Thymus (tissue), 11 donors: ENCODE measurements at regions not wholly inside any gene's neighbourhood (a gene's known extent, or its start where the extent isn't known, plus 50 kb on each side); places are given as distances from the start of the nearest gene placed in this dataset.

Experiments
- DNase-seq, 9 donors: peaks; one replicate each; pipeline ENCODE4 v3.0.0-alpha.2; 2013; ENCODE audit warnings: low spot score in 9 of 9, low read depth in 6 of 9, missing footprints in 1 of 9
- H3K27ac ChIP-seq, 2 donors: one replicate each; pipeline ENCODE4 v1.5.1; 2013; ENCODE audit warnings: control low read depth in 1 of 2, low read depth in 1 of 2, low read length in 1 of 2, mild to moderate bottlenecking in 1 of 2, moderate library complexity in 1 of 2
- H3K27me3 ChIP-seq, 2 donors: one replicate each; pipeline ENCODE4 v1.5.1; 2013; ENCODE audit warnings: low read length in 1 of 2; ENCODE audit not compliant: control insufficient read depth in 2 of 2, insufficient read depth in 1 of 2
- H3K36me3 ChIP-seq, 2 donors: one replicate each; pipeline ENCODE4 v1.5.1; 2013; ENCODE audit warnings: low read length in 1 of 2, mild to moderate bottlenecking in 1 of 2, moderate library complexity in 1 of 2; ENCODE audit not compliant: control insufficient read depth in 2 of 2, insufficient read depth in 2 of 2
- H3K4me1 ChIP-seq, 2 donors: one replicate each; pipeline ENCODE4 v1.5.1; 2013; ENCODE audit warnings: low read length in 2 of 2; ENCODE audit not compliant: control insufficient read depth in 2 of 2, insufficient read depth in 2 of 2
- H3K4me3 ChIP-seq, 2 donors: one replicate each; pipeline ENCODE4 v1.5.1; 2013; ENCODE audit warnings: low read length in 2 of 2, control low read depth in 1 of 2, mild to moderate bottlenecking in 1 of 2
- H3K9me3 ChIP-seq, 2 donors: one replicate each; pipeline ENCODE4 v1.5.1; 2013; ENCODE audit warnings: low read length in 1 of 2, mild to moderate bottlenecking in 1 of 2; ENCODE audit not compliant: control insufficient read depth in 2 of 2, insufficient read depth in 1 of 2
- WGBS: extraction: QIAGEN DNeasy Blood & Tissue Kit; methylation state at CpG from one replicate; pipeline ENCODE4 v1.1.7; 2013; 5-methylcytosine and 5-hydroxymethylcytosine counted together
- donor health status: healthy.

DNA sequence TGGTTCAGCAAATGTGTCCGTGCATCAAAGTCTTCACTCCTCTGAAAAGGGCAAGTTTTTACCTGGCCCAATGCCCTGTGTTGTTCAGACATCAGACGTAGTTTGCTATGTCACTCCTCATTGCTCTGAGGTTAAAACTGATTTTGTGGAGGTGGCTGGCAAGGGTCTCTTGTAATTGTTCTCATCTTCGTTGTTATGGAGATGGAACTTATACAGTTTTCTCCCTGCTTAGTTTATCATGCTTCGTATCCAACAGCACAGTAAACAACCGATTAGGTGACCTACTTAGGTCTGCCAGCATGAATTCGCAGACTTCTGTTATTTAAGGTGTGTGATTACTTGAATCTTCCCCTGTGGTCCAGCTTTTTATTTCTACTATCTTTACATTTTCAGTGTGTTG lies 274.1 kb upstream of the SMIM30 start:
- Histone ChIP-seq H3K9me3 (no peaks in the 10 kb centered on the region), H3K27ac (no peak overlapping the region), H3K4me3 (no peak overlapping the region), H3K27me3 (no peaks in the 10 kb centered on the region), H3K36me3 (no peaks in the 10 kb centered on the region), H3K4me1 (no peaks in the 10 kb centered on the region)
- whole genome bisulfite sequencing, result 90% methylated on average over 6 of the region's 6 CpGs
- DNase-seq, result no peak

DNA sequence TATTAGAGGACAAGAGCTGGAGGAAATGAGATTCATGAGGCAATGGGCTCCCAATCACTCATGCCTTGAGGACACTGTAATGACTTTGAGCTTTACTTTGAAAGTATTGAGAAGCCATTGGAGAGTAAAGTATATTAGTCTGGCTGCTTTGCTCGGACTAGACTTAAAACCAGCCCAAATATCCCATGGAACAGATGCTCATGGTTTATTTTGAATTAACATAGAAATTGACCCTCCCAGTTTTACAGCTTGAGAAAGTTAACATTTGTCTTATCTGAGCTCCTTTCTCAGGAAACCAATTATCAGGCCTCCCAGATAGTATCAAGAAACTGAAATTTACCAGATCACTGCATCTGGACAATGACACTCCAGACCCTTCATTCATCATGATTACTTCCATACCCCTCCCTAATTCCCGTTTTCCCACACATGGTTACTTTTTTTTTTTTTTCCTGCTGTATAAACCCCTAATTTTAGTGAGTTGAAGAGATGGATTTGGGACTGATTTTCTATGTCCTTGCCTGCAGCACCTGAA lies 270.8 kb upstream of the SMIM30 start:
- Histone ChIP-seq H3K4me1 (no peaks in the 10 kb centered on the region), H3K4me3 (no peak overlapping the region), H3K27me3 (no peaks in the 10 kb centered on the region), H3K9me3 (no peaks in the 10 kb centered on the region), H3K36me3 (no peaks in the 10 kb centered on the region), H3K27ac (no peak overlapping the region)
- WGBS, result 82% methylated on average over 2 of the region's 2 CpGs
- no peak for DNase-seq

DNA sequence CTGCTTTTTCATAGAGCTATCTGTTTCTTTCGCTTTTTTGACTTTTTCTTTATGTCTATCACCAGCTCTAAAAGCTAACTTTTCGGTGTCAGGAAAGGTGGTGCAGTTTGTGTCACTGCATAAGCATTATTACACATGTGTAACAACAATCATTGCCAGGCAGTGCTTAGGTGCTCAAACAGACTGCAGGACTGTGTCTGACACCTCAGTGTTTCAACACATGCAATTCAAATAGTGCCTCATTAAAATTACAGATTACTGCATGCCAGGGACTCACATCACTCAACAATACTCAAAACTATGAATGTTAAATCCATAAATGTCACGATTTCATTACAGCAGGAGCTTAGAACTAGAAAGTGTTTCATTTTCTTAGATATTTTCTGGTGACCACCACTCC lies 265.3 kb upstream of the SMIM30 start:
- Histone ChIP-seq H3K36me3 (no peaks in the 10 kb centered on the region), H3K4me1 (no peaks in the 10 kb centered on the region), H3K27me3 (no peaks in the 10 kb centered on the region), H3K9me3 (no peaks in the 10 kb centered on the region), H3K27ac (no peak overlapping the region), H3K4me3 (no peak overlapping the region)
- WGBS, result 88% methylated on average over 3 of the region's 3 CpGs
- DNase-seq, result no peak

DNA sequence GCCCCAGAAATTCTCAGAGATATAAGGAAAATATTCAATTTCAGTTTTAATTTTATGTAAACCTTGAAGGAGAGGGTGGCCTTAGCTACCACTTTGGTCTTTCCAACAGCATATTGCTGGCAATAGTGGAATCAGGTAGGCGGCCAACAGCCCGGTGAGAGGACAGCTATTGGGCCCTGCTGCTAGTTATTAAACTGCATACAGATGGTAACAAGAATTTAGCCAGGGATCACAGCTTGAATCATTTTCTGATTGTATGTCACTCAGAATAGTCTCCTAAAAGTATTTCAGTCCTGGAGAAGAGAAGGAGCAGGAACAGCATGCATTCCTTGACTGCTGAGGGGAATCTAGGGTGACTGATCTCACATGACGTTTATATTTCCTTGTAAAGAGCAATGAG lies 261.4 kb upstream of the SMIM30 start:
- 94% methylated on average over 3 of the region's 3 CpGs for WGBS
- H3K4me3 ChIP-seq, result no peak overlapping the region
- no peaks in the 10 kb centered on the region for H3K9me3 ChIP-seq
- no peaks in the 10 kb centered on the region for H3K27me3 ChIP-seq
- DNase-seq, result no peak
- H3K36me3 ChIP-seq, result no peaks in the 10 kb centered on the region
- H3K4me1 ChIP-seq, result no peaks in the 10 kb centered on the region
- H3K27ac ChIP-seq, result no peak overlapping the region

DNA sequence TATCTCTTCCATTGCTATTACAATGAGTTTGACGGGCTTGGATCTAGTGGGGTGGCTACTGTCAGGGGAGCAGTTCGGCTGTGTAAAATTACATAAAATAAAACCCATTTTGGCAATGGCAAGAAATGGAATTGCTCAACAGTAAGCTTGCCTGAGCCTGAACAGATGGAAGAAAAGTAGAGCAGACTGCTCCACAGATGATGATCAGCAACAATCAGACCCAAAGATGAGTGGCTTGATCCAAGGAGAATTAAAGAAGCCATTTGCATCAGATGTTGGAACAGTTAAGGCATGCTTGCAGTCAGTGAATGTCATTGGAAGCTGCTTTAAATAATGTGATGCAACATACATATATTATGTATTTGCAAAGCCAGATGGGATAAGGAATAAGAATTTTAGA lies 256.6 kb upstream of the SMIM30 start:
- no peak for DNase-seq
- Histone ChIP-seq H3K4me3 (no peak overlapping the region), H3K36me3 (no peaks in the 10 kb centered on the region), H3K9me3 (no peaks in the 10 kb centered on the region), H3K4me1 (no peaks in the 10 kb centered on the region), H3K27me3 (no peaks in the 10 kb centered on the region), H3K27ac (no peak overlapping the region)
- 82% methylated on average over 2 of the region's 2 CpGs for WGBS

DNA sequence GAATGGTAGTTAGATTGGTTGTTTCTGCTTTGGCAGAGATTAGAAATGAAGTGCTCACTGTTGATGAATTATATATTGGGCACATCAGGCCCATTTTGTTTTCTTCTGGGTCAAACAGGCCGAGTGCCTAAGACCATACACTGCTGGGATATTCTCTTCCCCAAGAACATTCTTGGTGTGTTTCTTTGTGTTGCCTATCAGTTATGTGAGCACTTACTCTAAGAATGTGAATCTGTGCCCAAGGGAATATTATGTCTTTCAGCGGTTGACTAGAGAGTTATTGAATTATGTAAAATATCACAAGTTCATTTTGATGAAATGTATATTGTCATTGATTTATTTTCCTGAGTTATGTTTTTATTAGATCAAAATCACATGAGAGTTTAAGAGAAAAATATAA lies 255.5 kb upstream of the SMIM30 start:
- DNase-seq, result no peak
- H3K4me1 ChIP-seq, result no peaks in the 10 kb centered on the region
- no peaks in the 10 kb centered on the region for H3K27me3 ChIP-seq
- H3K27ac ChIP-seq, result no peak overlapping the region
- H3K36me3 ChIP-seq, result no peaks in the 10 kb centered on the region
- H3K4me3 ChIP-seq, result no peak overlapping the region
- H3K9me3 ChIP-seq, result no peaks in the 10 kb centered on the region
- WGBS, result 84% methylated on average over 2 of the region's 2 CpGs

DNA sequence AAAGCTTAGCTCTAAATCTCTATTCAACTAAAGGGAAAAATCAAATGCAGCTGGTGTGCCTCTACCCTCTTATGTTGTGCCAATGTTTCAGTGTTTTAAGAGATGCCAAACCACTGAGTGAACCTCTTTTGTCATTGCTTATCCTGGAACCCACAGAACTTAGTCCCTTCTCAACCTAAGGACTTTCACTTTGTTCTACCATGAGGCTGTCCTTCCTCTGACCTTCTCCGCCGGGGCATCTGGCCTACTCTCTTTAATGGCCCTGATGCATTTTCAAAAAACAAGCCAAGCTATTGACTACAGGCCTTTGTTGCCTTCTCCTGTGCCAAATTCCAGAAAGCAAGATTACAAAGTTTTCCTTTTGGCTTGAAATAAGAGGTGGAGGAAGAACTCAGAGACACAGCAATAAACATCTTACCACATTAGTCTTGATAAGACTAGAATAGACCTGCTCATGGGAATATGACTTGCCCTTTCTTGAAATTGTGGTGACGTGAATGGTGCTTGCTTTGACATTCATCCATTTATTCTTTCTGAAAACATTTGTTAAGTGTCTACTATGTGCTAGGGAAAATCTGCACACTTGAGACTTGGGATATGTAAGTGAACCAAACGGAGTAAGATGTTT lies 253.2 kb upstream of the SMIM30 start:
- Histone ChIP-seq H3K4me1 (no peaks in the 10 kb centered on the region), H3K36me3 (no peaks in the 10 kb centered on the region), H3K9me3 (no peaks in the 10 kb centered on the region), H3K27ac (no peak overlapping the region), H3K4me3 (no peak overlapping the region), H3K27me3 (no peaks in the 10 kb centered on the region)
- no peak for DNase-seq
- 92% methylated on average over 4 of the region's 4 CpGs for WGBS

DNA sequence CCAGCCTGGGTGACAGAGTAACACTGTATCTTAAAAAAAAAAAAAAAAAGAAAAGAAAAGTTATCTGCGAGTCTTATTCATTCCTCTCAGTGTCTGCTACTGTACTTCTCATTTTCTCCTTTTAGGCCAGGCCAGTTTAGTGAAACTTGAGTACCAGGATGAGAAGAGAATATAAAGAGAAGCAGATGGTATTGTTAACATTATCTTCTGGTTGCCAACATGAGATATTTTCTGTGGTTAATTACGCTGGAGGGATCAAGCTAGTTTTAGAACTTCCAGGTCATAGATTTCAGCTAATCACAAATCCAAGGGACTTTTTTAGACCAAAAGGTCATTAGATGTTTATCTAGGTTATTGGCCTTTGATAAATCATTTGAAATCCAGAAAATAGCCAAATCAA lies 252.6 kb upstream of the SMIM30 start:
- Histone ChIP-seq H3K36me3 (no peaks in the 10 kb centered on the region), H3K27ac (no peak overlapping the region), H3K4me3 (no peak overlapping the region), H3K4me1 (no peaks in the 10 kb centered on the region), H3K9me3 (no peaks in the 10 kb centered on the region), H3K27me3 (no peaks in the 10 kb centered on the region)
- no peak for DNase-seq
- WGBS, result 93% methylated on average over 2 of the region's 2 CpGs

DNA sequence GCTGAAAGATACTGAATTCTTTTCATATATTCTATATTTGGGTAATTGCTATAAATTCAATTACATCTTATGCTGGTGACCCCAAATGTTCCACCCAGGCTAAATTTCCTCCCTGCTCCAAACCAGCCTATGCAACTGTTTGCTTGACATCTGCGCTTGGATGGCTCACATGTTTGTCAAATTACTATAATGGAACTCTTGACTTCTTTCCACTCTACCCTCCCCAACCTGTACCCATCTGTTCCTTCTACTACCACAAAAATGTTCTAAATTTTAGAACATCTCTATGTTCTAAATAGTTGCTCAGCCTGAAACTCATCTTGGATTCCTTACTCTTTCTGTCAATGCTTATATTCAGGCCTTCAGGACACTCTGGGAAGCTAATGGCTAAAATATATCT lies 249.9 kb upstream of the SMIM30 start:
- Histone ChIP-seq H3K27me3 (no peaks in the 10 kb centered on the region), H3K4me3 (no peak overlapping the region), H3K27ac (no peak overlapping the region), H3K9me3 (no peaks in the 10 kb centered on the region), H3K4me1 (no peaks in the 10 kb centered on the region), H3K36me3 (no peaks in the 10 kb centered on the region)
- no peak for DNase-seq
- WGBS, result 100% methylated on average over 1 of the region's 1 CpG
